HuH-7.5 (cell line): ENCODE measurements at regions not wholly inside any gene's neighbourhood (a gene's known extent, or its start where the extent isn't known, plus 50 kb on each side); places are given as distances from the start of the nearest gene placed in this dataset.
A peak's percentile ranks its signal among the peaks of the same experiment; 100 is the strongest.

Source experiments
- DNase-seq: peaks from one replicate; pipeline ENCODE4 v3.0.0; 2011; ENCODE audit warnings: low spot score

GRCh38 chr2:220174826-220175225, 547.4 kb downstream of the SLC4A3 start:
- DNase-seq = no peak

DNA sequence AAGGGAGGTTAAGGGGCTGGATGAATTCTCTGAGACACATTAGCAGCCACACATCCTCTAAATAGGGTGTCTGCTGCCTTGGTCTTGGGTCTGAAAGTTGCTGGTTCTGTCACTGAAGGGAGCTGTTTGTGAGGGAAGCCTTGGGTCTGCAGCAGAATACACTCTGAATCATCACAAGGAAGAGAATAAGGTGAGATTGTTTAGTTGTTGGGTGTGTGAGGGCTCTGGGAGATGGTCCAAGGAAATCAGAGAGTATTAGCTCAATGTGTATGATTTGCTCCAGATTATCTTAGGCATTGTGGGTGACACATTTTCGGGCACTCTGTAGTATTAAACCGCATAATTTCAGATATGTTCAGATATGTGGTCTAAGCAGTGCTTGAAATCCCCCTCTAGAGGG, 548.5 kb downstream of the SLC4A3 start:
- no peak for DNase-seq

DNA sequence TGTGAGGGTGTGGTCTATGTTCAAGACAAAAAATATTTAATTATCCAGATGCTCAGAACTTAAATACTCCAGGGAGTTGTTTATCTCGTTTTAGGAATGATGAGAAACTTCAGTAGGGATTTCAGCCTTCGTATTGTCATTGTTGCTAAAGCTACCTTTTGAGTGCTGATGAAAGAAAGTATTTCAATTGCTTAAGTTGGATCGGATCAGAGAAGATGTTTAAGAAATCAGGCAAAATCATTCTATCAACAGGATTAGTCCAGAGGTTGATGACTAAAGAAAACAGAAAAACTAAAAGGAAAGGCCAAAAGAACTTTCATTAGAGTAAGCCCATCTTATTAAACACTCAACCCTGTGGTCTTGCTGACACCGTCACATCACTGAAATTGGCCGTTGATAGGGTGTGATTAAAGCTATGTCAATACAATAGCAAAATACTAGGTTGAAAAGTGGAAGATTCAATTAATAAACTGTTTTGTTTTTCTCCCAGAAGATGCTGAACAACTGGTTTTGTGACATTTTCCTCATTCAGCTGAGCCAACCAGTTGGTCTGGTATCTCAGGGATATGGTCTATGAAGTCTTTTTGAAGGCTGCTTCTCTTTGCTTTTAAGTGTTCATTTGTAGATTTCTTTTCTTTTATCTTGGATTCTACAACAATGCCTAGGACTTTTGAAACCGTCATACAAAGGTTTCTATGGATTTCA, 551.7 kb downstream of the SLC4A3 start:
- no peak for DNase-seq

GRCh38 chr2:220181165-220181564, 553.7 kb downstream of the SLC4A3 start:
- DNase-seq = no peak

DNA sequence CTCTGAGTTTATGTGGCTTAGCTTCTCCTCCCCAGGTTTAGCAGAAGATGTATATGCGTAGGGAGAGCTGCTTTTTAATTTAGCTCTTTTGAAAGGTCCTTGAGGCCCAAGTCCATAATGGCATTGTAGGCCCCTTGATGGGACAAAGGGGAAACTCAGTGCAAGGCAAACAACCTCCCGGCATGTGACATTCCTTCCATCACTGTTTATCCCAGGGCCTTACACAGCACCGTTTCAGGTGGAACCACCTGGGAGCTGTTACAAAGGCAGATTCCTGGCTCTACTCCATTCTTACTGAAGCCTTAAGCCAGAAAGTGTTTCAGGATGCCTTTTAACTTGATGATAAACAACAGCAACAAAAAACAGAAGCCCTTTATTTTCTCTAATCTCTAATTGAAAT, 555.4 kb downstream of the SLC4A3 start:
- no peak for DNase-seq

DNA sequence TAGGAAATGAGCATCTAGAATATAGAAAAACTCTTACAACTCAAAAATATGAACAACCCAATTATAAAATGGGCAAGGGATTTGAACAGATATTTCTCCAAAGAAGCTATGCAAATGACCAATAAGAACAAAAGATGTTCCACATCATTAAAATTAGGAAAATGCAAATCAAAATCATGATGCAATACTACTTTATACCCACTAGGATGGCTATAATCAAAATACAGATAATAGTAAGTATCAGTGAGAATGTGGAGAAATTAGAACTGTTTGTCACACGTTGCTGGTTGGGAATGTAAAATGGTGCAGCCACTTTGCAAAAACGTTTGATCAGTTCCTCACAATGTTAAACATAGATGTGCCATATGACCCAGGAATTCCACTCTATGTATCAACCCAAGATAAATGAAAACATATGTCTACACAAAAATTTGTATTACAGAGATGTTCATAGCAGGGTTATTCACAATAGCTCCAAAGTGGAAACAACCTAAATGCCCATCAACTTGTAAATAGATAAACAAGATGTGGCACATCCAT, 558.4 kb downstream of the SLC4A3 start:
- DNase-seq = no peak

DNA sequence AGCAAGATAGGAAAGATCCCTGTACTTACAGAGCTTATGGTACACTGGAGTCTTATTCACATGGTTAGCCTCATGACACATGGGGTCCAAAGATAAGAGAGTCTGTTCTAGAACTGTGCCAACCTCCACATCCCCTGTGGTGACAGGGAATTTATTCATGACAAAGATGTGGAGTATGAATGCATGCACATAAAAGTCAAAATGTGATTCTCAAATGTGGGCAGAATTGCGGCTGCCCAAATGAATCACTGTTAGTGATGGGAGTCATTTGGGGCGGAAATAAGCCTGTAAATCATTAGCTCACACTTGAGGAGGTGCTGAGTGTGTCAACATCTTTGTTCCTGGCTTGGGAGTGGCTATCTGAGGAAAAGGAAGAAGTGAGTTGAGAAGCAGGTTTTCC, 560.6 kb downstream of the SLC4A3 start:
- no peak for DNase-seq

DNA sequence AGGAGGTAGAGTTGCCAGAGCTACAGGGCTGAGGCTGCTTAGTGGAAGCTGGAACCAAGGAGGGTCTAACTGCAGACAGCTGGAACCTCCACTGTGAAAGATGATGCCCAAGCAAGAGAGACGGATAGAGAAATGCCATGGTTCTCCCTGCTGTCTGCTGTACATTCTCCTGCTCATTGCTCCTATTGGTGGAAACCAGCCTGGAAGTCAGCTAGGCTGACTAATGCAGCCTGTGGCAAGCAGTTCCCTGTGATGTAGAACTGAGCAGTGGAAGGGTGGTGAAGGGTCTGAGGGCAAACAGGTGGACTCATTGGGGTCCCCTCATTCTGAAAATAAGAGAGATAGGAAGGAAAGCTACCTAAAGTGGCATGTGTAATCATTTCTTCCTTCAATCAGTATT, 563.6 kb downstream of the SLC4A3 start:
- DNase-seq = no peak

GRCh38 chr2:220191737-220192136, 564.3 kb downstream of the SLC4A3 start:
- no peak for DNase-seq

- no peak for DNase-seq
Observed at GRCh38 chr2:220192994-220193753, 565.7 kb downstream of the SLC4A3 start.

DNA sequence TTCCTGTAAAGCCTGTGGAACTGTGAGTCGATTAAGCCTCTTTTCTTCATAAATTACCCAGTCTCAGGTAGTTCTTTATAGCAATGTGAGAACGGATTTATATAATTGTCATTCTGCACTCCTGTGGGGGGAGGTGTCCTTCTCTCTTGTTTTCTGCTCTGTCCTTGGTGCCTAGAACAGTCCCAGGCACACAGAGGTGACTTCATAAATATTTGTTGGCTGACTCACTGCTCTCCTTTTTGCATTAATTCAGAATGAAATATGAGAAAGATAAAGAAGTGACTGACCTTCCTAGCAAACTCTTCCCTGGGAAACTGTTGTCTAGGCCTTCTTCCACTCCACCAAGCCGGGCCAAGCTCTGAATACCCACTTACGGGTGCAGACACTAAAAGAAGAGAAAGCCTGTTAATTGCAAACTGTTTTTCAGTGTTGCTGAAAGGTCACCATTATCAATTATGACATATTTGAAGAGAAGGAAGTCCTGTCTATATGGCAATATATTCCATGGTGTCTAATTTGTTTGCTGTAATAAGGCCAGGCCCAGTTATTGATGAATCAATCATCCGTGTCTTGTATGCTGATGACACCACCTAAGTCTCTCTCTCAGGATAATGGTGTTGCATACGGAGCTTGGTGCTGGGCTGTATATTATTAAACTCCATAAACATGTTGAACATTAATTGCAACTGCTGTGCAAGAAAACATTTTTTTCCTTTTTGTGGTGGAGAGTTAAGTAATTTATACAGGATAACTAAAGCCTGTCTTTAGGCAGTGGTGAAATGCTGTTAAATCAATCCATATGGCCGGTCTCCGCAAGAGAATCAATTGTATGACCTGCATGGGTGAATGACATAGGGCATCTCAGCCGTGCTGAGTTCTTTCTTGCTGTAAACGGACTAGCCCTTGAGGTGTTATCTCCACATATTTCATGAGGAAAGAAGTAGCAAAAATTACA, 567.5 kb downstream of the SLC4A3 start:
- no peak for DNase-seq

GRCh38 chr2:220198896-220199295, 571.5 kb downstream of the SLC4A3 start:
- peak; percentile 6 for DNase-seq

GRCh38 chr2:220202066-220202465, 574.6 kb downstream of the SLC4A3 start:
- no peak for DNase-seq

- DNase-seq = no peak
Observed at GRCh38 chr2:220209093-220209492, 581.7 kb downstream of the SLC4A3 start.

DNA sequence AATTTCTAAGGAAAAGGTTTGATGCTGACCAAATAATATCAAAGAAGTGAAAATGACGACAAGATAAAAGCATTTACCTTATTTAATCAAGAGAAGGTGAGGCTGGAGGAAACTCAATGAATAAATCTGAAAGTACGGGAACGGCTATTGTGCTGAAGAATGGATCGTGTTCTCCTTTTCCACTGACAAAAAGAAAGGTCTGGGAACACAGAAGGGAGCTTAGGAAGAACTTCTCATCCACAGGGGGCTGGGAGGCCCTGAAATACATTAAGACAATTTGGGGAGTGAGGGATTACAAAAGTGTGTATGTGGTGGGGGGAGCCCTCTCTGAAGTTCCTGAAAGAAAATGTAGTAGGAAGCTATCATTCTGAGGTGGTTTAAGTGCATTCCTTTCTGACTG, 582.3 kb downstream of the SLC4A3 start:
- no peak for DNase-seq

GRCh38 chr2:220212296-220213080, 585.1 kb downstream of the SLC4A3 start:
- DNase-seq = no peak

- DNase-seq = no peak
Observed at GRCh38 chr2:220215785-220216184, 588.4 kb downstream of the SLC4A3 start.

DNA sequence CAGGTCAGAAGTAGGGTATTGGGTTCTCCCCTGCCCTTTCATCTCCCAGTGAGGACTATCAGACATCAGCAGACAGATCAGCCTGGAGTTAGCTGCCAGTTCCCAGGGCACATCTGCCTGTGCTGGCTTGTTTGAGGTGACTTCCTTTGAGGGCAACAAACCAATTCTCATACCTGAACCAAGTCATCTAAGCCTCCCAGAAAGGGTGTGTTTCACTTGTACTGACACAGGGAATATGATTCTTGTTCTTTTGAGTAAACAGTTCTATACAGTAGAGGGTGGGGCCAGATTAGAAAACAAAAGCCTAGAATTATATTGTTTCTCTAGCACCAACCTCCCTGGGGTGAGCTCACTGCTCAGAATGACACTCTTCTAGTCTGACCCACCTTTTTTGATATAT, 591.9 kb downstream of the SLC4A3 start:
- DNase-seq = no peak

DNA sequence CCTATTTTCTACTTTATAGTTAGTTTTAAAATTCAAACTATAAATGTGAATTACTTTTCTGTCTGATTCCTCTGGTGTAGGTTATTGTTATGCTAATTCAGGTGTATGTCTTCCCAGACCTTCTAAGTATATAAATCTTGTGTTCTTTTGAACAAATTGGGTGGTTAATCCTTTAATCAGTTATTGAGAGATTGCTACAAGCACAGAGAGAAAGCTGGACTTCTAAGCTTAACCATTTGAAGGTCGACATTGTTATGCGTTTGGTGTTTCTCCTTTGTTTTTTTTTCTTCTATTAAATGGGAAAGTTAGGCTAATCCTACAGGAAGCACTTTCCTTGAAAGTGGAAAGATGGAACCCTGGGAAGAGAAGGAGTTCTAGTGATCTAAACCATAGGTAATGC, 592.6 kb downstream of the SLC4A3 start:
- DNase-seq = no peak

DNA sequence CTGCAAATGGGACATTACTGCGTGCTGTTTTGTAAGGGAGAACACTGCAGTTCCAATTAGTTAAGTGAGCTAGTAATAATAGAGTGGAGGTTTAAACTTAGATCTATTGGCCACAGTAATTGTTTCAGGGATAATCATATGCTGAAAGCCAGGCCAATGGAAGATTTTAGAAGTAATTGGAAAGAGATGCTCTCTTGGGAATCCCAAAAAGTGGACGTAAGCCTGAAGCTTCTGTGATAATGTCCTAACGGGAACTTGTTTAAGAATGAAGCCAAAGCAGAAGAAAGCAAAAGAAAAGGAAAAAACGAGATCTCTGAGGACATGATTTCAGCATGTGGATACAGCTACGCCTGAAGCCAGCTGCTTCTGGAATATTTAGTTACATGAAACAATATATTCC, 594.6 kb downstream of the SLC4A3 start:
- no peak for DNase-seq

DNA sequence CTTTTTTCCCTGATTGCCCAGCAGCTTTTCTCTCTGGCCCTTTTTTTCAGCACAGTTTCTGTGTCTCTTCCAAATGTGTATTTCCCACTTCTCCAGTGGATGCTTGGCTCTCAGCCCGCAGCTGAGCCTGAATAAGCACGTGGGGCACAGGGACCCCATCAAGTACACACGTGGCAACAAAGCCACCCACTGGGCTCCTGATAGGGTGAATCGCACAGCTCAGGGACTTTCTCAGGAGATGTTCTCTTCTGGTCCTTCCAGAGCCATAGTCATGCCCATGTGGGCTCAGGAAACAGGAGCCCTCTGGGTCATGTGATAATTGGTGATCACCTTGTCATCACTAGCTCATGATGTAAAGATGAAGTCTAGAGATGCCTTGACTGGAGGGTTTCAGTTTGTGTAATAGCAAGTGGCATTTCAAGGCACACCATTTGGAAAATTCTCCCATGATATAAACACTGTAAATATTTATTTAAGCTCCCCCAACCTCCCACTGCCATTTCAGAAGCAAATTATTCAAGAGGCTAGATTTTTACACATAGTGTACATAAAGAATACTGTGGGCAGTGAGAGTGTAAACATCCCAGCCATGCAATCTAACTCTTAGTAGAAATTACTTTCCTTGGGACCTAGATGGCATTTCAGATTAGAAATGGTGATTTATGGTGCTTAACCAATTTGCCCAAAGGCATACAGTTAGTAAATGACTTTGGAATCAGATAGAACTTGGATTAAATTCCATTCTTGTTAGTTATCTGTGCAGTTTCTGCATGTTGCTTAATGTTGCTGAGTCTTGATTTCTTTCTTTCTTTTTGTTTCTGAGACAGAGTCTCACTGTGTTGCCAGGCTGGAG, 597.5 kb downstream of the SLC4A3 start:
- no peak for DNase-seq
